ENCODE measurements at regions not wholly inside any gene's neighbourhood (a gene's known extent, or its start where the extent isn't known, plus 50 kb on each side); places are given as distances from the start of the nearest gene placed in this dataset.

GRCh38 chr22:49602481-49602880 is 225.2 kb downstream of the BRD1 start:
- Histone ChIP-seq H3K4me1 (ENCODE audit: control insufficient read depth, insufficient read depth, low read length) (no peaks in the 10 kb centered on the region), H3K9ac (ENCODE audit: low read length in 2 of 2) (no peak overlapping the region), H3K27me3 (ENCODE audit: control insufficient read depth in 1 of 2, insufficient read depth in 2 of 2, low read length in 2 of 2) (no peaks in the 10 kb centered on the region), H3K36me3 (ENCODE audit: control insufficient read depth in 2 of 2, insufficient read depth in 2 of 2, low read length in 2 of 2) (no peaks in the 10 kb centered on the region), H3K9me3 (ENCODE audit: control insufficient read depth in 2 of 2, low read length in 2 of 2) (peaks cover 2 to 32% of the 10 kb centered on the region in 2 donors), H3K27ac (ENCODE audit: low read length) (no peak overlapping the region), H3K4me3 (ENCODE audit: low read length in 2 of 2) (no peak overlapping the region)

- Histone ChIP-seq H3K27ac (ENCODE audit: low read length) (no peak overlapping the region), H3K27me3 (ENCODE audit: control insufficient read depth in 1 of 2, insufficient read depth in 2 of 2, low read length in 2 of 2) (no peaks in the 10 kb centered on the region), H3K36me3 (ENCODE audit: control insufficient read depth in 2 of 2, insufficient read depth in 2 of 2, low read length in 2 of 2) (no peaks in the 10 kb centered on the region), H3K9ac (ENCODE audit: low read length in 2 of 2) (no peak overlapping the region), H3K9me3 (ENCODE audit: control insufficient read depth in 2 of 2, low read length in 2 of 2) (peaks cover 2 to 27% of the 10 kb centered on the region in 2 donors), H3K4me3 (ENCODE audit: low read length in 2 of 2) (no peak overlapping the region), H3K4me1 (ENCODE audit: control insufficient read depth, insufficient read depth, low read length) (no peaks in the 10 kb centered on the region)
Observed at GRCh38 chr22:49601614-49602321, 225.9 kb downstream of the BRD1 start.

GRCh38 chr22:49600891-49601431 is 226.7 kb downstream of the BRD1 start:
- Histone ChIP-seq H3K36me3 (ENCODE audit: control insufficient read depth in 2 of 2, insufficient read depth in 2 of 2, low read length in 2 of 2) (no peaks in the 10 kb centered on the region), H3K4me3 (ENCODE audit: low read length in 2 of 2) (no peak overlapping the region), H3K27me3 (ENCODE audit: control insufficient read depth in 1 of 2, insufficient read depth in 2 of 2, low read length in 2 of 2) (no peaks in the 10 kb centered on the region), H3K9me3 (ENCODE audit: control insufficient read depth in 2 of 2, low read length in 2 of 2) (peaks cover 2 to 23% of the 10 kb centered on the region in 2 donors), H3K27ac (ENCODE audit: low read length) (no peak overlapping the region), H3K9ac (ENCODE audit: low read length in 2 of 2) (no peak overlapping the region), H3K4me1 (ENCODE audit: control insufficient read depth, insufficient read depth, low read length) (no peaks in the 10 kb centered on the region)

GRCh38 chr22:49600468-49600867 is 227.2 kb downstream of the BRD1 start:
- no peaks in the 10 kb centered on the region for H3K36me3 ChIP-seq (ENCODE audit: control insufficient read depth in 2 of 2, insufficient read depth in 2 of 2, low read length in 2 of 2)
- peaks cover 2 to 23% of the 10 kb centered on the region in 2 donors for H3K9me3 ChIP-seq (ENCODE audit: control insufficient read depth in 2 of 2, low read length in 2 of 2)
- no peaks in the 10 kb centered on the region for H3K4me1 ChIP-seq (ENCODE audit: control insufficient read depth, insufficient read depth, low read length)
- H3K27ac ChIP-seq (ENCODE audit: low read length), result no peak overlapping the region
- H3K9ac ChIP-seq (ENCODE audit: low read length in 2 of 2), result no peak overlapping the region
- H3K4me3 ChIP-seq (ENCODE audit: low read length in 2 of 2), result no peak overlapping the region
- H3K27me3 ChIP-seq (ENCODE audit: control insufficient read depth in 1 of 2, insufficient read depth in 2 of 2, low read length in 2 of 2), result no peaks in the 10 kb centered on the region

- no peak overlapping the region for H3K9ac ChIP-seq (ENCODE audit: low read length in 2 of 2)
- no peak overlapping the region for H3K27ac ChIP-seq (ENCODE audit: low read length)
- H3K4me3 ChIP-seq (ENCODE audit: low read length in 2 of 2), result no peak overlapping the region
- H3K36me3 ChIP-seq (ENCODE audit: control insufficient read depth in 2 of 2, insufficient read depth in 2 of 2, low read length in 2 of 2), result no peaks in the 10 kb centered on the region
- H3K4me1 ChIP-seq (ENCODE audit: control insufficient read depth, insufficient read depth, low read length), result no peaks in the 10 kb centered on the region
- H3K27me3 ChIP-seq (ENCODE audit: control insufficient read depth in 1 of 2, insufficient read depth in 2 of 2, low read length in 2 of 2), result no peaks in the 10 kb centered on the region
- H3K9me3 ChIP-seq (ENCODE audit: control insufficient read depth in 2 of 2, low read length in 2 of 2), result peaks cover 2 to 21% of the 10 kb centered on the region in 2 donors
Observed at GRCh38 chr22:49599691-49600455, 227.8 kb downstream of the BRD1 start.

GRCh38 chr22:49599039-49599438 is 228.6 kb downstream of the BRD1 start:
- Histone ChIP-seq H3K9ac (ENCODE audit: low read length in 2 of 2) (no peak overlapping the region), H3K4me3 (ENCODE audit: low read length in 2 of 2) (no peak overlapping the region), H3K4me1 (ENCODE audit: control insufficient read depth, insufficient read depth, low read length) (no peaks in the 10 kb centered on the region), H3K27me3 (ENCODE audit: control insufficient read depth in 1 of 2, insufficient read depth in 2 of 2, low read length in 2 of 2) (no peaks in the 10 kb centered on the region), H3K27ac (ENCODE audit: low read length) (no peak overlapping the region), H3K36me3 (ENCODE audit: control insufficient read depth in 2 of 2, insufficient read depth in 2 of 2, low read length in 2 of 2) (no peaks in the 10 kb centered on the region), H3K9me3 (ENCODE audit: control insufficient read depth in 2 of 2, low read length in 2 of 2) (peaks cover 2 to 18% of the 10 kb centered on the region in 2 donors)

- no peak overlapping the region for H3K9ac ChIP-seq (ENCODE audit: low read length in 2 of 2)
- no peak overlapping the region for H3K4me3 ChIP-seq (ENCODE audit: low read length in 2 of 2)
- no peak overlapping the region for H3K27ac ChIP-seq (ENCODE audit: low read length)
- H3K9me3 ChIP-seq (ENCODE audit: control insufficient read depth in 2 of 2, low read length in 2 of 2), result peaks cover 0 to 18% of the 10 kb centered on the region in 2 donors
- no peaks in the 10 kb centered on the region for H3K27me3 ChIP-seq (ENCODE audit: control insufficient read depth in 1 of 2, insufficient read depth in 2 of 2, low read length in 2 of 2)
- no peaks in the 10 kb centered on the region for H3K36me3 ChIP-seq (ENCODE audit: control insufficient read depth in 2 of 2, insufficient read depth in 2 of 2, low read length in 2 of 2)
- no peaks in the 10 kb centered on the region for H3K4me1 ChIP-seq (ENCODE audit: control insufficient read depth, insufficient read depth, low read length)
Observed at GRCh38 chr22:49598338-49598737, 229.3 kb downstream of the BRD1 start.

GRCh38 chr22:49597428-49598039 is 230.1 kb downstream of the BRD1 start:
- Histone ChIP-seq H3K4me1 (ENCODE audit: control insufficient read depth, insufficient read depth, low read length) (no peaks in the 10 kb centered on the region), H3K27ac (ENCODE audit: low read length) (no peak overlapping the region), H3K9me3 (ENCODE audit: control insufficient read depth in 2 of 2, low read length in 2 of 2) (peaks cover 0 to 16% of the 10 kb centered on the region in 2 donors), H3K9ac (ENCODE audit: low read length in 2 of 2) (no peak overlapping the region), H3K4me3 (ENCODE audit: low read length in 2 of 2) (no peak overlapping the region), H3K36me3 (ENCODE audit: control insufficient read depth in 2 of 2, insufficient read depth in 2 of 2, low read length in 2 of 2) (no peaks in the 10 kb centered on the region), H3K27me3 (ENCODE audit: control insufficient read depth in 1 of 2, insufficient read depth in 2 of 2, low read length in 2 of 2) (peaks cover 0 to 2% of the 10 kb centered on the region in 2 donors)

GRCh38 chr22:49595465-49596078 is 232.1 kb downstream of the BRD1 start:
- Histone ChIP-seq H3K27ac (ENCODE audit: low read length) (no peak overlapping the region), H3K4me3 (ENCODE audit: low read length in 2 of 2) (no peak overlapping the region)

GRCh38 chr22:49594078-49594477 is 233.6 kb downstream of the BRD1 start:
- peaks cover under 1 to 2% of the 10 kb centered on the region in 2 donors for H3K27me3 ChIP-seq (ENCODE audit: control insufficient read depth in 1 of 2, insufficient read depth in 2 of 2, low read length in 2 of 2)
- no peak overlapping the region for H3K27ac ChIP-seq (ENCODE audit: low read length)
- no peak overlapping the region for H3K4me3 ChIP-seq (ENCODE audit: low read length in 2 of 2)
- no peaks in the 10 kb centered on the region for H3K36me3 ChIP-seq (ENCODE audit: control insufficient read depth in 2 of 2, insufficient read depth in 2 of 2, low read length in 2 of 2)
- no peak overlapping the region for H3K9ac ChIP-seq (ENCODE audit: low read length in 2 of 2)
- H3K4me1 ChIP-seq (ENCODE audit: control insufficient read depth, insufficient read depth, low read length), result no peaks in the 10 kb centered on the region
- peaks cover 0 to 16% of the 10 kb centered on the region in 2 donors for H3K9me3 ChIP-seq (ENCODE audit: control insufficient read depth in 2 of 2, low read length in 2 of 2)

More at GRCh38 chr22:49595465-49596078, 232.1 kb downstream of the BRD1 start:
- Histone ChIP-seq H3K27me3 (ENCODE audit: control insufficient read depth in 1 of 2, insufficient read depth in 2 of 2, low read length in 2 of 2) (peaks cover 0 to 2% of the 10 kb centered on the region in 2 donors), H3K4me1 (ENCODE audit: control insufficient read depth, insufficient read depth, low read length) (no peaks in the 10 kb centered on the region), H3K9ac (ENCODE audit: low read length in 2 of 2) (no peak overlapping the region), H3K36me3 (ENCODE audit: control insufficient read depth in 2 of 2, insufficient read depth in 2 of 2, low read length in 2 of 2) (no peaks in the 10 kb centered on the region), H3K9me3 (ENCODE audit: control insufficient read depth in 2 of 2, low read length in 2 of 2) (peaks cover 0 to 16% of the 10 kb centered on the region in 2 donors)

Measured in stomach smooth muscle (tissue), 2 donors.